Adrenal gland (tissue), 9 donors: ENCODE measurements at regions not wholly inside any gene's neighbourhood (a gene's known extent, or its start where the extent isn't known, plus 50 kb on each side); places are given as distances from the start of the nearest gene placed in this dataset.

ENCODE experiments used
- DNase-seq, 7 donors: peaks; one replicate each; pipeline ENCODE4 v3.0.0-alpha.2; 2019 to 2020
- H3K27ac ChIP-seq, 5 donors: fragments of 200-600 bp; sonication (generic) in 4 of 5; 1 replicate in 3 of 5; 2 replicates in 2 of 5; pipeline versions ENCODE4 v1.5.1 to v1.8.0; 2016 to 2020; ENCODE audit warnings: mild to moderate bottlenecking in 1 of 5
- H3K27me3 ChIP-seq: fragments of 200-600 bp; 2 replicates; pipeline ENCODE4 v1.8.0; 2021
- H3K36me3 ChIP-seq, 2 donors: fragments of 200-600 bp; replicated peaks in 1 of 2; 1 replicate in 1 of 2; 2 replicates in 1 of 2; pipeline versions ENCODE4 v1.5.1 to v1.8.0; 2018 to 2022
- H3K4me1 ChIP-seq, 2 donors: fragments of 200-600 bp; replicated peaks in 1 of 2; 1 replicate in 1 of 2; 2 replicates in 1 of 2; pipeline versions ENCODE4 v1.5.1 to v1.8.0; 2018 to 2021
- H3K4me3 ChIP-seq, 4 donors: fragments of 200-600 bp; sonication (generic) in 3 of 4; one replicate each; pipeline ENCODE4 v1.5.1; 2016 to 2018
- H3K9me3 ChIP-seq, 3 donors: fragments of 200-600 bp; sonication (generic) in 1 of 3; replicated peaks in 1 of 3; 1 replicate in 2 of 3; 2 replicates in 1 of 3; pipeline versions ENCODE4 v1.5.1 to v1.8.0; 2016 to 2021
- POLR2A ChIP-seq, 2 donors: fragments of 450-650 bp; IDR thresholded peaks; one replicate each; pipeline ENCODE4 v1.6.1; 2017; ENCODE audit warnings: antibody characterized with exemption in 2 of 2, mild to moderate bottlenecking in 2 of 2, moderate library complexity in 1 of 2
- WGBS, 4 donors: extraction: QIAGEN DNeasy Blood & Tissue Kit in 2 of 4; methylation state at CpG; one replicate each; pipeline versions ENCODE4 v1.1.5 to v1.1.7; 2013 to 2017; 5-methylcytosine and 5-hydroxymethylcytosine counted together
- intact Hi-C, 2 donors: fragments of 100-400 bp; cut with DNase I; formaldehyde crosslinking; loops; one replicate each; pipeline versions ENCODE4 v1.14.1 to v1.15.0; 2022 to 2023
- TF ChIP-seq, protein P1 (sequence below), 6 experiments: fragments of 450-650 bp in 4 of 6; fragments of 200-600 bp in 2 of 6; sonication (generic) in 1 of 6; IDR thresholded peaks; 1 replicate in 5 of 6; 2 replicates in 1 of 6; pipeline versions ENCODE4 v1.5.1 to v1.8.0; 2016 to 2021; ENCODE audit warnings: antibody characterized with exemption in 6 of 6, mild to moderate bottlenecking in 2 of 6, moderate library complexity in 1 of 6
- donor health status: healthy with polysubstance abuse.
- donor health status: Bipolar disorder and iron deficiency.
- donor health status: DM: yes; HTN: yes; CAD: no.
- donor health status: DM: no; HTN: no; CAD: no.
- donor health status: DM: no; HTN: no; CAD: no.

DNA sequence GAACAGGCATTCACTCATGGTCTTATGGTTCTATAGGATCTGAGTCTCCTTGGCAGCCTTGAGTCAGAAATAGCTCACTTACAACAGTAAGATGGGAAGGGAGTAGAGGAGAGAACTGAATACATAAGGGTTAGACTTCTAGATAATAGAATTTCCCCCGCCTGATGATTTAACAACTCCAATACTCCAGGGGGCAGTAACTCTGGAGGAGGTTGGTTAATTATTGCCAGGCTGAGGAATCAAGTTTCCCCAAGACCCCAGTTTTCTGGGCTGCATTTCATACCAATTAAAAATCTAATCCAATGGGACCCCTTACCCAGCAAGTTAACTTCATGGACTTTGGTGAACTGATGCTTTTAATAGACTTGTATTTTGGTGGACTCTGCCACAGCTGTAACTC lies 94.2 kb upstream of the MOCS1 start:
- H3K27me3 ChIP-seq = peaks cover 3% of the 10 kb centered on the region
- H3K9me3 ChIP-seq = no peaks in the 10 kb centered on the region
- H3K4me1 ChIP-seq = no peaks in the 10 kb centered on the region
- no peak for DNase-seq
- no peak for TF ChIP-seq POLR2A (IDR thresholded peaks at IDR 0.05)
- TF ChIP-seq, protein P1, sequence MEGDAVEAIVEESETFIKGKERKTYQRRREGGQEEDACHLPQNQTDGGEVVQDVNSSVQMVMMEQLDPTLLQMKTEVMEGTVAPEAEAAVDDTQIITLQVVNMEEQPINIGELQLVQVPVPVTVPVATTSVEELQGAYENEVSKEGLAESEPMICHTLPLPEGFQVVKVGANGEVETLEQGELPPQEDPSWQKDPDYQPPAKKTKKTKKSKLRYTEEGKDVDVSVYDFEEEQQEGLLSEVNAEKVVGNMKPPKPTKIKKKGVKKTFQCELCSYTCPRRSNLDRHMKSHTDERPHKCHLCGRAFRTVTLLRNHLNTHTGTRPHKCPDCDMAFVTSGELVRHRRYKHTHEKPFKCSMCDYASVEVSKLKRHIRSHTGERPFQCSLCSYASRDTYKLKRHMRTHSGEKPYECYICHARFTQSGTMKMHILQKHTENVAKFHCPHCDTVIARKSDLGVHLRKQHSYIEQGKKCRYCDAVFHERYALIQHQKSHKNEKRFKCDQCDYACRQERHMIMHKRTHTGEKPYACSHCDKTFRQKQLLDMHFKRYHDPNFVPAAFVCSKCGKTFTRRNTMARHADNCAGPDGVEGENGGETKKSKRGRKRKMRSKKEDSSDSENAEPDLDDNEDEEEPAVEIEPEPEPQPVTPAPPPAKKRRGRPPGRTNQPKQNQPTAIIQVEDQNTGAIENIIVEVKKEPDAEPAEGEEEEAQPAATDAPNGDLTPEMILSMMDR (IDR thresholded peaks at IDR 0.05) = no peak
- H3K4me3 ChIP-seq = no peak overlapping the region
- H3K36me3 ChIP-seq = no peaks in the 10 kb centered on the region
- intact Hi-C loops = no loop called here
- WGBS, 4 donors = 83 to 100% (median 88%) methylated on average over 1 of the region's 1 CpG
- H3K27ac ChIP-seq = no peak overlapping the region

DNA sequence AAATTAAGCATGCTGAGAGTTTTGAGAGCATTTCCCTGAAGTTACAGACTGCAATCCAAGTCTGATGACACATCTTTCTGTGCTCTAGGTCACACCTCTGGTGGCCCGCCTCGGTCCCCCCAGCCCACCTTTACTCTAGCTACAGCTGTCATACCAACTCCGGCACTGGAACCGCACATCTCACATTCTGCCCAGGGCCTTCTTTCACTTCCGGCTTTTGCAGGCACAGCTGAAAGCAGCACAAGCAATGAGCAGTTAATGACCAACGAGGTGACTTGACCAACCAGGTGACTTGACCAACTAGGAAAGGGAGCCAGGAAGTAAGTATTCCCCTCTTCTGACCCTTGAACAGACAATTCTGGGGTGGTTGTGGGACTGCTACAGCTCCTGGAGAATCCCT lies 88.6 kb upstream of the MOCS1 start:
- H3K4me3 ChIP-seq = no peak overlapping the region
- 84 to 91% (median 86%) methylated on average over 6 of the region's 6 CpGs for WGBS, 4 donors
- no peak for DNase-seq
- TF ChIP-seq, protein P1 (IDR thresholded peaks at IDR 0.05) = no peak
- TF ChIP-seq POLR2A (IDR thresholded peaks at IDR 0.05) = no peak
- peaks cover 4% of the 10 kb centered on the region for H3K27me3 ChIP-seq
- no peak overlapping the region for H3K27ac ChIP-seq
- no peaks in the 10 kb centered on the region for H3K4me1 ChIP-seq
- H3K9me3 ChIP-seq = no peaks in the 10 kb centered on the region
- no peaks in the 10 kb centered on the region for H3K36me3 ChIP-seq
- intact Hi-C loops = no loop called here

DNA sequence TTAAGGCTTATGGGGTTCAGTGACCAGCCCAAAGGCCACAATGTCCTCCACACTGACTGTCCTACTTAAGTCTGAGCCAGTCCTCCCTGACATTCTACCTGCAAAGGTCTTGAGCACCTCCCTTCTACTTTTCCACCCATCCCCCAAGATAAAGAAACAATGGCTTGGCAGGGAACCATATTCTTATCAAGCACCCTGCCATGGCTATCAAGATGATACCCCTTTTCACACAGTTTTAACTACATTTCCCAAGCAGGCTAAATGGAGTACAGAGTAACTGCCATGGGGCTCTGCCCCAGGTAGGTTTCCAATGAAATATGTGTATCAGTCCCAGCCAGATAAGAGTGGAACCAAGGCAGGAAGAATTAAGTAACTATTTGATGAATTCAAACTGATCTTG lies 85.9 kb upstream of the MOCS1 start:
- no peaks in the 10 kb centered on the region for H3K9me3 ChIP-seq
- DNase-seq = no peak
- H3K27ac ChIP-seq = no peak overlapping the region
- intact Hi-C loops = no loop called here
- H3K27me3 ChIP-seq = peaks cover 4% of the 10 kb centered on the region
- no peak overlapping the region for H3K4me3 ChIP-seq
- no peak for TF ChIP-seq POLR2A (IDR thresholded peaks at IDR 0.05)
- TF ChIP-seq, protein P1 (IDR thresholded peaks at IDR 0.05) = no peak
- H3K4me1 ChIP-seq = no peaks in the 10 kb centered on the region
- H3K36me3 ChIP-seq = no peaks in the 10 kb centered on the region

DNA sequence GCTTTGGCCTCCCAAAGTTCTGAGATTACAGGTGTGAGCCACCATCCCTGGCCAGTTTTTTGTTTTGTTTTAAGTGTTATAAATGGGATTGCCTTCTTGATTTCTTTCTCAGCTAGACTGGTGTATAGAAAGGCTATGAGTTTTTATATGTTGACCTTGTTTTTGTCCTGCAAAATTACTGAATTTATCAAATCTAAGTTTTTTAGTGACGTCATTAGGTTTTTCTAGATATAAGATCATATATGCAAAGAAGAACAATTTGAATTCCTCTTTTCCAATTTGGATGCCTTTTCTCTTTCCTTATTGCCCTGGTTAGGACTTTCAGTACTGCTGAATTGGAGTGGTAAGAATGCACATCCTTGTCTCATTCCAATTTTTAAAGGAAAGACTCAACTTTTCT lies 81.3 kb upstream of the MOCS1 start:
- Histone ChIP-seq H3K4me3 (no peak overlapping the region), H3K27me3 (no peaks in the 10 kb centered on the region), H3K36me3 (no peaks in the 10 kb centered on the region), H3K4me1 (no peaks in the 10 kb centered on the region), H3K27ac (no peak overlapping the region), H3K9me3 (no peaks in the 10 kb centered on the region)
- intact Hi-C loops = no loop called here
- 88 to 94% (median 91%) methylated on average over 1 of the region's 1 CpG for WGBS, 4 donors
- TF ChIP-seq, protein P1 (IDR thresholded peaks at IDR 0.05) = no peak
- TF ChIP-seq POLR2A (IDR thresholded peaks at IDR 0.05) = no peak
- no peak for DNase-seq
